ENCODE measurements at regions not wholly inside any gene's neighbourhood (a gene's known extent, or its start where the extent isn't known, plus 50 kb on each side); places are given as distances from the start of the nearest gene placed in this dataset.

GRCh38 chr14:98503086-98503815, 768.7 kb downstream of the BCL11B start:
- no peak for FAIRE-seq
- H2AFZ ChIP-seq (ENCODE audit: low read depth, low read length) = no peak overlapping the region
- H4K20me1 ChIP-seq (replicated peaks; ENCODE audit: control insufficient read depth, extremely low read depth, insufficient read depth, low read length) = no peaks in the 10 kb centered on the region
- peaks cover 13% of the 10 kb centered on the region for H3K9me3 ChIP-seq (replicated peaks; ENCODE audit: control insufficient read depth, insufficient read depth, low read length)
- no peak overlapping the region for H3K4me3 ChIP-seq (replicated peaks in 1 of 3; ENCODE audit: insufficient read depth in 1 of 3, low read depth in 1 of 3, low read length in 3 of 3)
- no peak overlapping the region for H3K27ac ChIP-seq (ENCODE audit: insufficient read depth, low read depth, low read length)
- intact Hi-C loops (cut with micrococcal nuclease) (no loop called here), dilution Hi-C loops (cut with MboI; ENCODE audit: extremely low pct_ligation_motif_present, low sequenced_read_pairs) (no loop called here)
- H3K9me1 ChIP-seq (replicated peaks; ENCODE audit: control insufficient read depth, extremely low read depth, insufficient read depth, low read length) = no peaks in the 10 kb centered on the region
- no peaks in the 10 kb centered on the region for H3K27me3 ChIP-seq (ENCODE audit: control insufficient read depth in 2 of 2, insufficient read depth in 2 of 2, low read length in 2 of 2)
- no peak overlapping the region for H3K4me2 ChIP-seq (ENCODE audit: insufficient read depth, low read length)
- TF ChIP-seq MYC (IDR thresholded peaks at IDR 0.05; ENCODE audit: low read depth, low read length) (no peak), CTCF (IDR thresholded peaks at IDR 0.05; ENCODE audit: extremely low read depth in 1 of 2, insufficient read depth in 1 of 2, low read depth in 1 of 2, low read length in 2 of 2) (no peak), FOS (IDR thresholded peaks at IDR 0.05; ENCODE audit: borderline replicate concordance, insufficient read depth, low read length) (no peak), JUN (IDR thresholded peaks at IDR 0.05; ENCODE audit: borderline replicate concordance, insufficient read depth, insufficient read length, low read depth) (no peak), MAX (IDR thresholded peaks at IDR 0.05; ENCODE audit: insufficient read depth, insufficient read length) (no peak), POLR2AphosphoS5 (IDR thresholded peaks at IDR 0.05; ENCODE audit: insufficient read depth, low read depth, low read length) (no peak), EZH2 (IDR thresholded peaks at IDR 0.05; ENCODE audit: borderline replicate concordance, low read depth, low read length, severe bottlenecking) (no peak), POLR2A (IDR thresholded peaks at IDR 0.05; ENCODE audit: low read depth, low read length) (no peak), GATA2 (IDR thresholded peaks at IDR 0.05; ENCODE audit: insufficient read depth, insufficient read length, low read depth, low read length) (no peak)
- no peak overlapping the region for H3K9ac ChIP-seq (replicated peaks; ENCODE audit: extremely low read depth, insufficient read depth, low read length)
- no peaks in the 10 kb centered on the region for H3K4me1 ChIP-seq (ENCODE audit: control insufficient read depth, extremely low read depth, insufficient read depth, low read length)
- no peaks in the 10 kb centered on the region for H3K79me2 ChIP-seq (ENCODE audit: control insufficient read depth, insufficient read depth, low read length)
- no peaks in the 10 kb centered on the region for H3K36me3 ChIP-seq (ENCODE audit: control insufficient read depth in 2 of 2, extremely low read depth in 1 of 2, insufficient read depth in 2 of 2, low read length in 2 of 2)
- BruUV-seq (replicated peaks) = no TSS peak
- DNase-seq (ENCODE audit: low read depth, low spot score) = no peak
- CTCF ChIA-PET = no interaction called here
- POLR2A ChIA-PET = no interaction called here
